Endodermal cell (in vitro differentiated cells): ENCODE measurements at regions not wholly inside any gene's neighbourhood (a gene's known extent, or its start where the extent isn't known, plus 50 kb on each side); places are given as distances from the start of the nearest gene placed in this dataset.

Experiments
- DNase-seq: peaks from one replicate; pipeline ENCODE4 v3.0.0-alpha.2; 2017
- H3K27ac ChIP-seq: 2 replicates; pipeline ENCODE4 v1.5.1; 2013; ENCODE audit warnings: mild to moderate bottlenecking, low read depth, low read length, moderate library complexity
- H3K27me3 ChIP-seq: 2 replicates; pipeline ENCODE4 v1.6.1; 2013; ENCODE audit warnings: mild to moderate bottlenecking, low read length, moderate library complexity; ENCODE audit not compliant: insufficient read depth, control insufficient read depth, poor library complexity, severe bottlenecking
- H3K36me3 ChIP-seq: 2 replicates; pipeline ENCODE4 v1.7.0; 2013; ENCODE audit warnings: mild to moderate bottlenecking, low read length, moderate library complexity; ENCODE audit not compliant: control insufficient read depth, insufficient read depth
- H3K4me1 ChIP-seq: one replicate; pipeline ENCODE4 v1.7.0; 2013; ENCODE audit warnings: low read length; ENCODE audit not compliant: control insufficient read depth, insufficient read depth
- H3K4me3 ChIP-seq: 2 replicates; pipeline ENCODE4 v1.5.1; 2013; ENCODE audit warnings: mild to moderate bottlenecking, low read length, moderate library complexity
- H3K9ac ChIP-seq: 2 replicates; pipeline ENCODE4 v1.6.1; 2013; ENCODE audit warnings: mild to moderate bottlenecking, low read length, moderate library complexity; ENCODE audit not compliant: poor library complexity, severe bottlenecking; ENCODE audit errors: extremely low read depth
- H3K9me3 ChIP-seq: 2 replicates; pipeline ENCODE4 v1.6.1; 2013; ENCODE audit warnings: mild to moderate bottlenecking, low read length, moderate library complexity; ENCODE audit not compliant: control insufficient read depth
- H3K27ac Mint-ChIP-seq: 2 replicates; pipeline ENCODE4 v1.8.0; 2020; ENCODE audit warnings: mixed read lengths
- H3K27me3 Mint-ChIP-seq: 2 replicates; pipeline ENCODE4 v1.8.0; 2021; ENCODE audit warnings: mild to moderate bottlenecking, mixed read lengths; ENCODE audit not compliant: insufficient read depth
- H3K36me3 Mint-ChIP-seq: 2 replicates; pipeline ENCODE4 v1.8.0; 2020; ENCODE audit warnings: low read depth, mixed read lengths
- H3K4me1 Mint-ChIP-seq: 2 replicates; pipeline ENCODE4 v1.8.0; 2020; ENCODE audit warnings: mixed read lengths
- H3K4me3 Mint-ChIP-seq: 2 replicates; pipeline ENCODE4 v1.8.0; 2020; ENCODE audit warnings: mild to moderate bottlenecking, moderate library complexity, mixed read lengths
- H3K9me3 Mint-ChIP-seq: 2 replicates; pipeline ENCODE4 v1.8.0; 2020; ENCODE audit warnings: mild to moderate bottlenecking, mixed read lengths
- WGBS, 2 experiments: methylation state at CpG; one replicate each; pipeline versions ENCODE4 v1.1.5 to v1.1.7; 2013; ENCODE audit warnings: missing lambda C conversion rate in 2 of 2, mixed read lengths in 1 of 2; ENCODE audit not compliant: insufficient coverage in 1 of 2, insufficient read length in 1 of 2; 5-methylcytosine and 5-hydroxymethylcytosine counted together
- TF ChIP-seq, protein P1 (sequence below): fragments of 200-600 bp; sonication (generic); conservative IDR thresholded peaks from 2 replicates; pipeline ENCODE4 v1.5.0; 2021; ENCODE audit warnings: antibody characterized with exemption, mild to moderate bottlenecking

DNA sequence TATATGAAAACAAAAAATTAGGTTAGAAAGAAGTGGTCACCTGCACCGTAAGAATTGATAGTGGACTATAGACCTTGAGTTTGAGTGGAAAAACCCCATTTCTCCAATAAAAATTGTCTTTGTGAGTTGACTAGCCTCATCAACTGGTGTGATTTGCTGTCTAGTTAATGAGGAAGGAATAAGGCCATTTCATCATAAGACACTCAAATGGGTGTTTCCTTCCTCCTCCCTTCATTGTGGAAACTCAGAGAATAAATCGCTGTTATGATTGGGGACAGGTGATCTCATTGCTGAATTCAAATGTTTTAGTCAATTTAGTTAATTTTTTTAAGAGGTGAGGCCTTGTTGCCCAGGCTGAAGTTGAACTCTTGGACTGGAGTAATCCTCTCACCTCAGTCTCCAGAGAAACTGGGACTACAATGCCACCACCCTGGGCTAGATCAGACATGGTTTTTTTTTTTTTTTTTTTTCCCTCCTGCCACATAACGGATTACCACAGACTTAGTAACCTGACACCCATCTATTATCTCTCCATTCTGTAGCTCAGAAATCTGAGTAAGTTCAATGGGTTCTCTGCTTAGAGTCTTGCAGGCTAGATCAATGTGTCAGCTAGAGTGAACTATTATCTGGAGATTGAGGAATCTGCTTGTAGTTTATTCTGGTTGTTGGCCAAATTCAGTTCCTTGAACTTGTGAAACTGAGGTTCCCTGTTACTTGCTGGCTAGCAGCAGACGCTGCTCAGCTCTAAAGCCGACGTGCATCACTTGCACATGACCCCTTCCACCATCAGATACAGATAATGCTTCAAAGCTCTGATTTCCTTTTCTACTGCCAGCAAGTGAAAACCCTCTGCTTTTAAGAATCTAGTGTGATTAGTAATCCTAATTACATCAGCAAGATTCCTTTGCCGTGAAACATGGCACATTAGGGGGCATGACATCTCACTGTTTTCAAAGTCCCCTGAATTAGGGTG is 663.8 kb upstream of the CDH9 start:
- Histone ChIP-seq H3K4me3 (peak overlapping the region; percentile 9), H3K27ac (no peak overlapping the region), H3K27me3 (no peaks in the 10 kb centered on the region), H3K9ac (no peak overlapping the region), H3K4me1 (peaks cover 2% of the 10 kb centered on the region), H3K9me3 (no peaks in the 10 kb centered on the region), H3K36me3 (no peaks in the 10 kb centered on the region)
- H3K9me3 Mint-ChIP-seq = no peaks in the 10 kb centered on the region
- TF ChIP-seq, protein P1, sequence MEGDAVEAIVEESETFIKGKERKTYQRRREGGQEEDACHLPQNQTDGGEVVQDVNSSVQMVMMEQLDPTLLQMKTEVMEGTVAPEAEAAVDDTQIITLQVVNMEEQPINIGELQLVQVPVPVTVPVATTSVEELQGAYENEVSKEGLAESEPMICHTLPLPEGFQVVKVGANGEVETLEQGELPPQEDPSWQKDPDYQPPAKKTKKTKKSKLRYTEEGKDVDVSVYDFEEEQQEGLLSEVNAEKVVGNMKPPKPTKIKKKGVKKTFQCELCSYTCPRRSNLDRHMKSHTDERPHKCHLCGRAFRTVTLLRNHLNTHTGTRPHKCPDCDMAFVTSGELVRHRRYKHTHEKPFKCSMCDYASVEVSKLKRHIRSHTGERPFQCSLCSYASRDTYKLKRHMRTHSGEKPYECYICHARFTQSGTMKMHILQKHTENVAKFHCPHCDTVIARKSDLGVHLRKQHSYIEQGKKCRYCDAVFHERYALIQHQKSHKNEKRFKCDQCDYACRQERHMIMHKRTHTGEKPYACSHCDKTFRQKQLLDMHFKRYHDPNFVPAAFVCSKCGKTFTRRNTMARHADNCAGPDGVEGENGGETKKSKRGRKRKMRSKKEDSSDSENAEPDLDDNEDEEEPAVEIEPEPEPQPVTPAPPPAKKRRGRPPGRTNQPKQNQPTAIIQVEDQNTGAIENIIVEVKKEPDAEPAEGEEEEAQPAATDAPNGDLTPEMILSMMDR = no peak
- H3K4me3 Mint-ChIP-seq = no peak overlapping the region
- H3K27ac Mint-ChIP-seq = no peak overlapping the region
- peak; percentile 48 for DNase-seq
- H3K4me1 Mint-ChIP-seq = peaks cover 11% of the 10 kb centered on the region
- WGBS, 2 experiments = 64 to 100% methylated on average over 2 to 7 of the region's 7 CpGs
- no peaks in the 10 kb centered on the region for H3K36me3 Mint-ChIP-seq
- H3K27me3 Mint-ChIP-seq = no peaks in the 10 kb centered on the region

DNA sequence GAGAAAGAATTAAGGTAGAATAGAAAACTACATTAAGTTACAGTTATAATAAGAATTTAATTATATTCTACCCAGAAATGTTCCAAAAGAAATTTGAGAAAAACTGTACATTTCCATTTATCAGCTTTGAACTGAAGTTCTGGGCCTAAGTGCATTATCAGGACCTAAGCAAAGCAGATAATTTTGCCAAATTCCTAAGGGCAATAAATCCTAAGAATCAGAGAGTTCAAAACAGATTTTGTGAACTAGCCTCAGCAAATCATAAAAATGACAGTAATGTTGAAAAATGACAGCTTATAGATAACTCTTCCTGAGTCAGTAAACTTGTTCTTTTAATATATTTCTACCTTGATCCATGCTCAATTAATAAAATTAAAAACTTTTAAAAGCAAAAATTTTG is 662.1 kb upstream of the CDH9 start:
- H3K27ac Mint-ChIP-seq = no peak overlapping the region
- Histone ChIP-seq H3K27ac (no peak overlapping the region), H3K36me3 (no peaks in the 10 kb centered on the region), H3K9me3 (no peaks in the 10 kb centered on the region), H3K4me3 (no peak overlapping the region), H3K4me1 (peaks cover 2% of the 10 kb centered on the region), H3K9ac (no peak overlapping the region), H3K27me3 (no peaks in the 10 kb centered on the region)
- H3K36me3 Mint-ChIP-seq = no peaks in the 10 kb centered on the region
- TF ChIP-seq, protein P1 = no peak
- H3K27me3 Mint-ChIP-seq = no peaks in the 10 kb centered on the region
- no peak overlapping the region for H3K4me3 Mint-ChIP-seq
- no peak for DNase-seq
- H3K9me3 Mint-ChIP-seq = no peaks in the 10 kb centered on the region
- H3K4me1 Mint-ChIP-seq = peaks cover 11% of the 10 kb centered on the region

- Histone ChIP-seq H3K27ac (no peak overlapping the region), H3K4me3 (no peak overlapping the region), H3K36me3 (no peaks in the 10 kb centered on the region), H3K27me3 (no peaks in the 10 kb centered on the region), H3K9me3 (no peaks in the 10 kb centered on the region), H3K4me1 (no peaks in the 10 kb centered on the region), H3K9ac (no peak overlapping the region)
- WGBS, 2 experiments = 67 to 79% methylated on average over 1 to 3 of the region's 3 CpGs
- Mint-ChIP-seq H3K27ac (no peak overlapping the region), H3K4me3 (no peak overlapping the region), H3K27me3 (no peaks in the 10 kb centered on the region), H3K9me3 (peaks cover 3% of the 10 kb centered on the region), H3K36me3 (no peaks in the 10 kb centered on the region), H3K4me1 (no peaks in the 10 kb centered on the region)
- TF ChIP-seq, protein P1 = peak; percentile 78
- peak; percentile 63 for DNase-seq
Observed at GRCh38 chr5:27682600-27682999, 644.2 kb upstream of the CDH9 start.
